Gastroesophageal sphincter (tissue), 3 donors: ENCODE measurements at regions not wholly inside any gene's neighbourhood (a gene's known extent, or its start where the extent isn't known, plus 50 kb on each side); places are given as distances from the start of the nearest gene placed in this dataset.

Experiments used
- CTCF ChIP-seq, 4 experiments: fragments of 200-600 bp in 2 of 4; fragments of 450-650 bp in 2 of 4; sonication (generic) in 1 of 4; IDR thresholded peaks; one replicate each; pipeline ENCODE4 v1.5.1; 2017 to 2019; ENCODE audit warnings: antibody characterized with exemption in 4 of 4, mild to moderate bottlenecking in 2 of 4, moderate library complexity in 2 of 4
- EP300 ChIP-seq: sonication (generic); formaldehyde crosslinking; IDR thresholded peaks from one replicate; pipeline ENCODE4 v1.6.1; 2017; ENCODE audit warnings: antibody characterized with exemption, mild to moderate bottlenecking

GRCh38 chr20:25992146-25992545 lies 295.5 kb upstream of the ZNF337 start:
- TF ChIP-seq CTCF (IDR thresholded peaks at IDR 0.05), result no peak
- TF ChIP-seq EP300, result no peak
